GM12875 (cell line): ENCODE measurements at regions not wholly inside any gene's neighbourhood (a gene's known extent, or its start where the extent isn't known, plus 50 kb on each side); places are given as distances from the start of the nearest gene placed in this dataset.

Experiments used
- H3K4me3 ChIP-seq: one replicate; pipeline ENCODE4 v1.5.1; 2011; ENCODE audit warnings: low read depth, low read length, control low read depth
- TF ChIP-seq, protein P1 (sequence below): IDR thresholded peaks from 2 replicates; pipeline ENCODE4 v1.5.1; 2011; ENCODE audit warnings: low read depth, mild to moderate bottlenecking, control low read depth, inconsistent platforms, low read length, moderate library complexity, borderline replicate concordance; ENCODE audit not compliant: insufficient read depth

- no peak overlapping the region for H3K4me3 ChIP-seq
- TF ChIP-seq, protein P1, sequence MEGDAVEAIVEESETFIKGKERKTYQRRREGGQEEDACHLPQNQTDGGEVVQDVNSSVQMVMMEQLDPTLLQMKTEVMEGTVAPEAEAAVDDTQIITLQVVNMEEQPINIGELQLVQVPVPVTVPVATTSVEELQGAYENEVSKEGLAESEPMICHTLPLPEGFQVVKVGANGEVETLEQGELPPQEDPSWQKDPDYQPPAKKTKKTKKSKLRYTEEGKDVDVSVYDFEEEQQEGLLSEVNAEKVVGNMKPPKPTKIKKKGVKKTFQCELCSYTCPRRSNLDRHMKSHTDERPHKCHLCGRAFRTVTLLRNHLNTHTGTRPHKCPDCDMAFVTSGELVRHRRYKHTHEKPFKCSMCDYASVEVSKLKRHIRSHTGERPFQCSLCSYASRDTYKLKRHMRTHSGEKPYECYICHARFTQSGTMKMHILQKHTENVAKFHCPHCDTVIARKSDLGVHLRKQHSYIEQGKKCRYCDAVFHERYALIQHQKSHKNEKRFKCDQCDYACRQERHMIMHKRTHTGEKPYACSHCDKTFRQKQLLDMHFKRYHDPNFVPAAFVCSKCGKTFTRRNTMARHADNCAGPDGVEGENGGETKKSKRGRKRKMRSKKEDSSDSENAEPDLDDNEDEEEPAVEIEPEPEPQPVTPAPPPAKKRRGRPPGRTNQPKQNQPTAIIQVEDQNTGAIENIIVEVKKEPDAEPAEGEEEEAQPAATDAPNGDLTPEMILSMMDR = no peak
Observed at GRCh38 chr16:47888142-47888541, 267.7 kb downstream of the ABCC12 start.

GRCh38 chr16:47887496-47887895 lies 268.3 kb downstream of the ABCC12 start:
- H3K4me3 ChIP-seq = no peak overlapping the region

DNA sequence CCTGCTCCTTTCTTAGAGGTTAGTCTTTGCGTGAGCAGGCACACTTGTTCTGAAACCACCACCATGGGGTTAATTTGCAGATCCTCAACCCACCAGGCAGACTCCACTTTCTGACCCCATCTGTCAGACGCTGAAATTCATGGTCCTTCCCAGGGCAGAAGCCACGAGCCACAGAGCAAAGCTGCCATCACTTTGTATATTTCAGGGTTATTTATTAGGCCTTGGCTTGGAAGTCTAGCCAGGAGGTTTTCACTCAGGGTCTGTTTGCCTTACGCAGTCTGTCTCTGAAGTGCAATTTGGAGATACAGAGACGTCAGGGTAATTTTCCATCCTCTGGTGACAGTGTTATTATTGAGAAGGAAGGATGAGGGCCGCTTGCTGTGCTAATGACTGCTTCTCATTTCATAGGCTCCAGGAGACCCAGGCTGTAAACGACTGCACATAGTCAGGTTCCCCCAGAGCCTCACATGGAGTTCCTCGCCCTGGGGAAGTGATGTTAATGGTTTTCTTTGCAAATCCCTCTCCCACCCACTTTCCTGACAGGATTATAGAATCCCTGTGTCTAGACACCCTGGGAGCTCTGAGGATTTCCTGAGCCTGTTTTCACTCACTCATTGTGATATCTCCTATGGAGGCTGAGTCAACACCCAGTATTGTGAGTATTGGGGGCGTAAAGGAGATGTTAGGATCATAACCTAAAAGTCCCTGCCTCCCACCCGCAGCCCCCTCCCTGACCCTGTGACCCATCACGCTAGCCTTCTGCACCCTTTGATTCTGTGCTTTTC lies 269.0 kb downstream of the ABCC12 start:
- TF ChIP-seq, protein P1 = no peak
- H3K4me3 ChIP-seq = no peak overlapping the region

More at GRCh38 chr16:47887496-47887895, 268.3 kb downstream of the ABCC12 start:
- TF ChIP-seq, protein P1 = no peak

DNA sequence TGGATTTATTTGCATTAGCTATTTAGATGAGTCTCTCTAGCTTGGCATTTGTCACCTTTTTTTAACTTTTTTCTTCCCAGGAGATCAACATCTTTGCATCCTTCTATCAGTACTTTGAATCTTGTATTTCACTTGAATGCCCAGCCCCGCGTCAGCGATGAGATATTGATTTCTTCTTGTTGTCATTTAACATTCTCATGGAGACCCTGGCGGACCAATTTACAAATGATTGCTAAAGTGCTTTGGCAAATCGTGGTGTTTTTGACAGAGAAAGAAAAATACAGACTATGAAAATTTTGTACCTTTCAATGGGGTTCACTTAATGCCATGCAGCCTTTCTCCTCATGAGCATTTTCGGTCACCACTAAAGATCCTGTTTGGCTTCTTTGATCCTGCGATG lies 269.7 kb downstream of the ABCC12 start:
- no peak overlapping the region for H3K4me3 ChIP-seq
- TF ChIP-seq, protein P1 = no peak

- no peak overlapping the region for H3K4me3 ChIP-seq
- TF ChIP-seq, protein P1 = no peak
Observed at GRCh38 chr16:47885489-47885888, 270.3 kb downstream of the ABCC12 start.

- TF ChIP-seq, protein P1 = no peak
Observed at GRCh38 chr16:47884116-47884725, 271.6 kb downstream of the ABCC12 start.

GRCh38 chr16:47881574-47881973 lies 274.2 kb downstream of the ABCC12 start:
- TF ChIP-seq, protein P1 = no peak

More at GRCh38 chr16:47884116-47884725, 271.6 kb downstream of the ABCC12 start:
- H3K4me3 ChIP-seq = no peak overlapping the region

More at GRCh38 chr16:47881574-47881973, 274.2 kb downstream of the ABCC12 start:
- H3K4me3 ChIP-seq = no peak overlapping the region
